IMR-90 (cell line): ENCODE measurements at regions not wholly inside any gene's neighbourhood (a gene's known extent, or its start where the extent isn't known, plus 50 kb on each side); places are given as distances from the start of the nearest gene placed in this dataset.

Experiments
- ATAC-seq: fragments of 200-7000 bp; cut with Tn5 transposase; 2 replicates; pipeline ENCODE4 v1.9.1; 2020; ENCODE audit warnings: low read depth, mild to moderate bottlenecking, moderate library complexity
- BruUV-seq: library from RNA; stranded (reverse); fragments of 400-500 nt; replicated peaks from 2 replicates; lab custom pipeline; 2021; lab: Mats Ljungman, UMichigan
- CTCF ChIA-PET: fragments of 300-600 bp; formaldehyde crosslinking; extraction: SDS; loops from one replicate; lab custom pipeline; 2021; ENCODE audit warnings: antibody characterized with exemption; lab: Yijun Ruan, JAX
- POLR2A ChIA-PET: fragments of 300-600 bp; sonication (Branson Sonifier 250); formaldehyde crosslinking; loops from one replicate; lab custom pipeline; 2022; ENCODE audit warnings: antibody characterized with exemption; ENCODE audit not compliant: unreplicated experiment; lab: Charles Lee
- DNase-seq: peaks from one replicate; pipeline ENCODE4 v3.0.0; 2013
- H2AFZ ChIP-seq: replicated peaks from 2 replicates; pipeline ENCODE3; 2013; ENCODE audit warnings: low read length, mild to moderate bottlenecking; ENCODE audit not compliant: poor library complexity
- H2AK5ac ChIP-seq: 2 replicates; pipeline ENCODE4 v1.6.1; 2013; ENCODE audit warnings: low read depth, low read length, inconsistent platforms
- H2AK9ac ChIP-seq: replicated peaks from 2 replicates; pipeline ENCODE3; 2013; ENCODE audit warnings: mild to moderate bottlenecking, low read depth, low read length, moderate library complexity; ENCODE audit not compliant: poor library complexity
- H2BK120ac ChIP-seq: 2 replicates; pipeline ENCODE4 v1.6.1; 2013; ENCODE audit warnings: low read depth, low read length, inconsistent platforms
- H2BK15ac ChIP-seq: 3 replicates; pipeline ENCODE4 v1.6.1; 2013; ENCODE audit warnings: low read depth, low read length, inconsistent platforms
- H2BK20ac ChIP-seq: 2 replicates; pipeline ENCODE4 v1.6.1; 2013; ENCODE audit warnings: low read depth, mild to moderate bottlenecking, inconsistent platforms, low read length, moderate library complexity
- H2BK5ac ChIP-seq: 2 replicates; pipeline ENCODE4 v1.6.1; 2013; ENCODE audit warnings: mild to moderate bottlenecking, low read depth, low read length, inconsistent platforms; ENCODE audit not compliant: poor library complexity, severe bottlenecking
- H3K14ac ChIP-seq: replicated peaks from 2 replicates; pipeline ENCODE4 v1.6.1; 2013; ENCODE audit warnings: low read depth, low read length, inconsistent platforms
- H3K18ac ChIP-seq: 2 replicates; pipeline ENCODE4 v1.6.1; 2013; ENCODE audit warnings: low read depth, low read length, control low read depth
- H3K23ac ChIP-seq: 2 replicates; pipeline ENCODE4 v1.6.1; 2013; ENCODE audit warnings: low read depth, low read length, inconsistent platforms
- H3K27ac ChIP-seq: 2 replicates; pipeline ENCODE4 v1.5.1; 2013; ENCODE audit warnings: mild to moderate bottlenecking, control low read depth, low read length; ENCODE audit not compliant: insufficient read depth
- H3K27me3 ChIP-seq: 2 replicates; pipeline ENCODE4 v1.6.1; 2013; ENCODE audit warnings: low read length; ENCODE audit not compliant: control insufficient read depth, insufficient read depth
- H3K36me3 ChIP-seq: 2 replicates; pipeline ENCODE4 v1.6.1; 2013; ENCODE audit warnings: low read length, mixed read lengths; ENCODE audit not compliant: control insufficient read depth, insufficient read depth
- H3K4ac ChIP-seq: 2 replicates; pipeline ENCODE4 v1.6.1; 2013; ENCODE audit warnings: low read depth, low read length, inconsistent platforms
- H3K4me1 ChIP-seq: 2 replicates; pipeline ENCODE4 v1.6.1; 2013; ENCODE audit warnings: low read length, mixed read lengths; ENCODE audit not compliant: control insufficient read depth, insufficient read depth
- H3K4me2 ChIP-seq: 2 replicates; pipeline ENCODE4 v1.6.1; 2013; ENCODE audit warnings: low read depth, mild to moderate bottlenecking, control low read depth, low read length, moderate library complexity
- H3K4me3 ChIP-seq: 2 replicates; pipeline ENCODE4 v1.5.1; 2013; ENCODE audit warnings: low read depth, mild to moderate bottlenecking, control low read depth, low read length, moderate library complexity; ENCODE audit not compliant: insufficient read depth
- H3K56ac ChIP-seq: 2 replicates; pipeline ENCODE4 v1.6.1; 2013; ENCODE audit warnings: low read length, inconsistent platforms; ENCODE audit not compliant: insufficient read depth; ENCODE audit errors: extremely low read depth
- H3K79me1 ChIP-seq, 2 experiments: 2 replicates each; pipeline ENCODE4 v1.6.1; 2013; ENCODE audit warnings: low read length in 2 of 2, inconsistent platforms in 1 of 2, low read depth in 1 of 2
- H3K9ac ChIP-seq: 2 replicates; pipeline ENCODE4 v1.6.1; 2013; ENCODE audit warnings: low read depth, low read length, control low read depth
- H3K9me1 ChIP-seq: 2 replicates; pipeline ENCODE4 v1.6.1; 2013; ENCODE audit warnings: low read length, inconsistent platforms; ENCODE audit not compliant: insufficient read depth
- H3K9me3 ChIP-seq: 2 replicates; pipeline ENCODE4 v1.6.1; 2013; ENCODE audit warnings: low read length; ENCODE audit not compliant: control insufficient read depth, insufficient read depth
- H4K20me1 ChIP-seq: 2 replicates; pipeline ENCODE4 v1.6.1; 2013; ENCODE audit warnings: low read length, inconsistent platforms; ENCODE audit not compliant: insufficient read depth
- H4K5ac ChIP-seq: 2 replicates; pipeline ENCODE4 v1.6.1; 2013; ENCODE audit warnings: mild to moderate bottlenecking, low read depth, low read length, control low read depth
- H4K8ac ChIP-seq, 2 experiments: 2 replicates each; pipeline ENCODE4 v1.6.1; 2013; ENCODE audit warnings: low read depth in 2 of 2, low read length in 2 of 2, control low read depth in 1 of 2, inconsistent platforms in 1 of 2
- H4K91ac ChIP-seq: 2 replicates; pipeline ENCODE4 v1.6.1; 2013; ENCODE audit warnings: low read depth, low read length, inconsistent platforms; ENCODE audit not compliant: insufficient read depth
- BHLHE40 ChIP-seq: fragments of 150-350 bp; IDR thresholded peaks from 2 replicates; pipeline ENCODE4 v1.6.1; 2016; ENCODE audit warnings: mild to moderate bottlenecking, low read depth, low read length
- CEBPB ChIP-seq: IDR thresholded peaks from 2 replicates; pipeline ENCODE4 v1.6.1; 2012; ENCODE audit warnings: low read depth, low read length, improper control_type of control experiment
- MAFK ChIP-seq: IDR thresholded peaks from 2 replicates; pipeline ENCODE4 v1.6.1; 2012; ENCODE audit warnings: low read depth, low read length, improper control_type of control experiment
- POLR2A ChIP-seq: IDR thresholded peaks from 2 replicates; pipeline ENCODE4 v1.6.1; 2012; ENCODE audit warnings: mild to moderate bottlenecking, low read depth, low read length
- RAD21 ChIP-seq: IDR thresholded peaks from 2 replicates; pipeline ENCODE4 v1.6.1; 2012; ENCODE audit warnings: low read length, improper control_type of control experiment
- RCOR1 ChIP-seq: IDR thresholded peaks from 2 replicates; pipeline ENCODE4 v1.6.1; 2012; ENCODE audit warnings: mild to moderate bottlenecking, low read length, improper control_type of control experiment; ENCODE audit not compliant: insufficient replicate concordance
- RFX5 ChIP-seq: IDR thresholded peaks from 2 replicates; pipeline ENCODE4 v1.8.0; 2012; ENCODE audit warnings: low read depth, mild to moderate bottlenecking, low read length, moderate library complexity
- SMC3 ChIP-seq: fragments of 150-350 bp; IDR thresholded peaks from 2 replicates; pipeline ENCODE4 v1.6.1; 2016; ENCODE audit warnings: low read depth, mild to moderate bottlenecking, antibody characterized with exemption, low read length, moderate library complexity
- WGBS, 2 experiments: methylation state at CpG; one replicate each; pipeline versions ENCODE4 v1.1.5 to v1.1.7; 2013; ENCODE audit warnings: missing lambda C conversion rate in 2 of 2; ENCODE audit not compliant: insufficient read length in 1 of 2; ENCODE audit errors: extremely low coverage in 2 of 2; 5-methylcytosine and 5-hydroxymethylcytosine counted together
- dilution Hi-C: fragments of 300-500 bp; cut with HindIII; formaldehyde crosslinking; loops from one replicate; pipeline ENCODE4 v1.14.3; 2018; ENCODE audit warnings: low sequenced_read_pairs; ENCODE audit not compliant: unreplicated experiment
- in situ Hi-C: fragments of 300-500 bp; cut with MboI; formaldehyde crosslinking; loops from 3 replicates; pipeline ENCODE4 v1.14.3; 2019; ENCODE audit warnings: low sequenced_read_pairs, inconsistent platforms, mixed read lengths
- intact Hi-C: fragments of 100-400 bp; cut with micrococcal nuclease; formaldehyde crosslinking; loops from 2 replicates; pipeline ENCODE4 v1.10.0; 2022

DNA sequence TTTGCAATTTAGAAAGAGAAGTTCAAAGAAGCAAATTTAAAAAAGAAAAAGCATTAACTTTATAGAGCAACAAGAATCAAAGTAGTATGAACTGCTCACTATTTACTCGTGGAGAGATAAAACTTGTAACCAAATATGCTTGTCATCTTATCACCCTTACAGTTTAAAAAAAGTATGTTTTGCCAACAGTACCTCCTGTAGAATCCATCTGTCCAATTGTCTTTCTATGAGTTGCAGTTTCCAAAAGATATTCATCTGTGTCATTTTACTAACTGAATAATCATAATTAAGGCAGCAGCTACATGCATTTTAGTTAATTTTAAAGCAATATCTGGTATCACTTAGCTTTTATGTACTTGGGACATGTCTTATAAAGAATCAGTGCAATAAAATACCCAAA is 1112.3 kb downstream of the DSC3 start:
- CTCF ChIA-PET = no interaction called here
- BruUV-seq = no TSS peak
- H2AFZ ChIP-seq = no peak overlapping the region

More for the DNA sequence above, 1112.3 kb downstream of the DSC3 start:
- Histone ChIP-seq H2AK5ac (no peak overlapping the region), H4K20me1 (no peaks in the 10 kb centered on the region), H3K23ac (no peak overlapping the region), H3K4me1 (no peaks in the 10 kb centered on the region), H3K27me3 (no peaks in the 10 kb centered on the region), H3K79me1 (no peaks in the 10 kb centered on the region), H3K4me3 (no peak overlapping the region), H2BK15ac (no peak overlapping the region), H3K56ac (no peak overlapping the region), H2BK5ac (no peak overlapping the region), H3K4ac (no peak overlapping the region), H3K27ac (no peak overlapping the region), H4K91ac (no peak overlapping the region), H3K4me2 (no peak overlapping the region), H4K8ac (no peak overlapping the region), H2AK9ac (no peak overlapping the region), H2BK20ac (no peak overlapping the region), H3K18ac (no peak overlapping the region), H3K9ac (no peak overlapping the region), H3K14ac (no peak overlapping the region), H4K5ac (no peak overlapping the region), H3K9me3 (no peaks in the 10 kb centered on the region), H2BK120ac (no peak overlapping the region), H3K9me1 (no peaks in the 10 kb centered on the region), H3K36me3 (no peaks in the 10 kb centered on the region)
- DNase-seq (no peak), ATAC-seq (no peak)
- dilution Hi-C loops = no loop called here
- intact Hi-C loops = no loop called here
- no peak for TF ChIP-seq CEBPB
- TF ChIP-seq RCOR1 = no peak
- TF ChIP-seq MAFK = no peak
- TF ChIP-seq BHLHE40 = no peak
- TF ChIP-seq RFX5 = no peak
- no peak for TF ChIP-seq SMC3
- no peak for TF ChIP-seq RAD21
- TF ChIP-seq POLR2A = no peak
- POLR2A ChIA-PET = no interaction called here
- in situ Hi-C loops = no loop called here
- WGBS, 2 experiments = no CpG with 5 or more reads among the region's 1 CpG
